Hepatocyte (in vitro differentiated cells): ENCODE measurements at regions not wholly inside any gene's neighbourhood (a gene's known extent, or its start where the extent isn't known, plus 50 kb on each side); places are given as distances from the start of the nearest gene placed in this dataset.

ENCODE experiments used
- EZH2 ChIP-seq: fragments of 200-600 bp; sonication (generic); IDR thresholded peaks from 2 replicates; pipeline ENCODE4 v1.6.1; 2016; ENCODE audit warnings: antibody characterized with exemption, mild to moderate bottlenecking, borderline replicate concordance
- TF ChIP-seq, protein P1 (sequence below): fragments of 200-600 bp; sonication (generic); IDR thresholded peaks from 2 replicates; pipeline ENCODE4 v1.5.1; 2016; ENCODE audit warnings: antibody characterized with exemption, mild to moderate bottlenecking; ENCODE audit not compliant: poor library complexity

DNA sequence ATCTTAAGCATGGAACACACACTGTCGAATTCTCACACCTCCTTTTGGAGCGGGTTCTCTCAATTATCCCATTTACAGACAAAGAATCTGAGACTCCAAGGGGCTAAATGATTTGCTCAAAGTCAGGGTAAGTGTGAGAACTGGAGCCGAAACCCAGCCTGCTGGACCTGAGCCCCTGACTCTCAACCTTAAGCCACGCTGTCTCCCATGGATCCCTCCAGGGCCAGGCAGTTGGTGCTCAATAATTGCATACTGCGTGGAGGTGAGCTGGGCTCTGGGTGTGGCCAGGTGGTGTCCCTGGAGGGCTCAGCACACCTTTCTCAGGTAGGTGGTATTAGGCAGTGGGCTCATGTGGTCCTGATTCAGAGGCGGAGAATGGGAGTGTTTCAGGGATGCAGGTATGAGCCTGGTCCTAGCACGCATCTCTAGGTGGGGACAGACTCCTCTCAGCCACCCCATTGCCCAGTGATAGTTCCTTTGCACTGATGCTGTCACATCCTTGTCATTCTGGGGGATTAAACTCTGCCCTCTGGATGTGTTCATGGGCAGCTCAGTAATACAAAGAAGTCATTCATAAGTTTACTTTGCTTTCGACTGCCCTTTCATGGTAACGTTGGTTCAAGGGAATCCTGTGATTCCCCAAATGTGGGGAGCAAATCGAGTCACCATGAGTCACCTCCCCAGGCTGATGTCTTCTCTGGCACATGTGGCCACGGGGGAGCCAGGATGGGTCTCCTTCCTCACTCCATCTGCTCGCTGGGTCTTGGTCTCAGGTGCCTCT is 399.5 kb upstream of the TNRC6C start:
- TF ChIP-seq, protein P1, sequence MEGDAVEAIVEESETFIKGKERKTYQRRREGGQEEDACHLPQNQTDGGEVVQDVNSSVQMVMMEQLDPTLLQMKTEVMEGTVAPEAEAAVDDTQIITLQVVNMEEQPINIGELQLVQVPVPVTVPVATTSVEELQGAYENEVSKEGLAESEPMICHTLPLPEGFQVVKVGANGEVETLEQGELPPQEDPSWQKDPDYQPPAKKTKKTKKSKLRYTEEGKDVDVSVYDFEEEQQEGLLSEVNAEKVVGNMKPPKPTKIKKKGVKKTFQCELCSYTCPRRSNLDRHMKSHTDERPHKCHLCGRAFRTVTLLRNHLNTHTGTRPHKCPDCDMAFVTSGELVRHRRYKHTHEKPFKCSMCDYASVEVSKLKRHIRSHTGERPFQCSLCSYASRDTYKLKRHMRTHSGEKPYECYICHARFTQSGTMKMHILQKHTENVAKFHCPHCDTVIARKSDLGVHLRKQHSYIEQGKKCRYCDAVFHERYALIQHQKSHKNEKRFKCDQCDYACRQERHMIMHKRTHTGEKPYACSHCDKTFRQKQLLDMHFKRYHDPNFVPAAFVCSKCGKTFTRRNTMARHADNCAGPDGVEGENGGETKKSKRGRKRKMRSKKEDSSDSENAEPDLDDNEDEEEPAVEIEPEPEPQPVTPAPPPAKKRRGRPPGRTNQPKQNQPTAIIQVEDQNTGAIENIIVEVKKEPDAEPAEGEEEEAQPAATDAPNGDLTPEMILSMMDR: no peak
- TF ChIP-seq EZH2: no peak
